IMR-90 (cell line): ENCODE measurements at regions not wholly inside any gene's neighbourhood (a gene's known extent, or its start where the extent isn't known, plus 50 kb on each side); places are given as distances from the start of the nearest gene placed in this dataset.

Experiments
- ATAC-seq: fragments of 200-7000 bp; cut with Tn5 transposase; 2 replicates; pipeline ENCODE4 v1.9.1; 2020; ENCODE audit warnings: low read depth, mild to moderate bottlenecking, moderate library complexity
- BruUV-seq: library from RNA; stranded (reverse); fragments of 400-500 nt; replicated peaks from 2 replicates; lab custom pipeline; 2021; lab: Mats Ljungman, UMichigan
- CTCF ChIA-PET: fragments of 300-600 bp; formaldehyde crosslinking; extraction: SDS; loops from one replicate; lab custom pipeline; 2021; ENCODE audit warnings: antibody characterized with exemption; lab: Yijun Ruan, JAX
- POLR2A ChIA-PET: fragments of 300-600 bp; sonication (Branson Sonifier 250); formaldehyde crosslinking; loops from one replicate; lab custom pipeline; 2022; ENCODE audit warnings: antibody characterized with exemption; ENCODE audit not compliant: unreplicated experiment; lab: Charles Lee
- DNase-seq: peaks from one replicate; pipeline ENCODE4 v3.0.0; 2013
- H2AFZ ChIP-seq: replicated peaks from 2 replicates; pipeline ENCODE3; 2013; ENCODE audit warnings: low read length, mild to moderate bottlenecking; ENCODE audit not compliant: poor library complexity
- H2AK5ac ChIP-seq: 2 replicates; pipeline ENCODE4 v1.6.1; 2013; ENCODE audit warnings: low read depth, low read length, inconsistent platforms
- H2AK9ac ChIP-seq: replicated peaks from 2 replicates; pipeline ENCODE3; 2013; ENCODE audit warnings: mild to moderate bottlenecking, low read depth, low read length, moderate library complexity; ENCODE audit not compliant: poor library complexity
- H2BK120ac ChIP-seq: 2 replicates; pipeline ENCODE4 v1.6.1; 2013; ENCODE audit warnings: low read depth, low read length, inconsistent platforms
- H2BK15ac ChIP-seq: 3 replicates; pipeline ENCODE4 v1.6.1; 2013; ENCODE audit warnings: low read depth, low read length, inconsistent platforms
- H2BK20ac ChIP-seq: 2 replicates; pipeline ENCODE4 v1.6.1; 2013; ENCODE audit warnings: low read depth, mild to moderate bottlenecking, inconsistent platforms, low read length, moderate library complexity
- H2BK5ac ChIP-seq: 2 replicates; pipeline ENCODE4 v1.6.1; 2013; ENCODE audit warnings: mild to moderate bottlenecking, low read depth, low read length, inconsistent platforms; ENCODE audit not compliant: poor library complexity, severe bottlenecking
- H3K14ac ChIP-seq: replicated peaks from 2 replicates; pipeline ENCODE4 v1.6.1; 2013; ENCODE audit warnings: low read depth, low read length, inconsistent platforms
- H3K18ac ChIP-seq: 2 replicates; pipeline ENCODE4 v1.6.1; 2013; ENCODE audit warnings: low read depth, low read length, control low read depth
- H3K23ac ChIP-seq: 2 replicates; pipeline ENCODE4 v1.6.1; 2013; ENCODE audit warnings: low read depth, low read length, inconsistent platforms
- H3K27ac ChIP-seq: 2 replicates; pipeline ENCODE4 v1.5.1; 2013; ENCODE audit warnings: mild to moderate bottlenecking, control low read depth, low read length; ENCODE audit not compliant: insufficient read depth
- H3K27me3 ChIP-seq: 2 replicates; pipeline ENCODE4 v1.6.1; 2013; ENCODE audit warnings: low read length; ENCODE audit not compliant: control insufficient read depth, insufficient read depth
- H3K36me3 ChIP-seq: 2 replicates; pipeline ENCODE4 v1.6.1; 2013; ENCODE audit warnings: low read length, mixed read lengths; ENCODE audit not compliant: control insufficient read depth, insufficient read depth
- H3K4ac ChIP-seq: 2 replicates; pipeline ENCODE4 v1.6.1; 2013; ENCODE audit warnings: low read depth, low read length, inconsistent platforms
- H3K4me1 ChIP-seq: 2 replicates; pipeline ENCODE4 v1.6.1; 2013; ENCODE audit warnings: low read length, mixed read lengths; ENCODE audit not compliant: control insufficient read depth, insufficient read depth
- H3K4me2 ChIP-seq: 2 replicates; pipeline ENCODE4 v1.6.1; 2013; ENCODE audit warnings: low read depth, mild to moderate bottlenecking, control low read depth, low read length, moderate library complexity
- H3K4me3 ChIP-seq: 2 replicates; pipeline ENCODE4 v1.5.1; 2013; ENCODE audit warnings: low read depth, mild to moderate bottlenecking, control low read depth, low read length, moderate library complexity; ENCODE audit not compliant: insufficient read depth
- H3K56ac ChIP-seq: 2 replicates; pipeline ENCODE4 v1.6.1; 2013; ENCODE audit warnings: low read length, inconsistent platforms; ENCODE audit not compliant: insufficient read depth; ENCODE audit errors: extremely low read depth
- H3K79me1 ChIP-seq, 2 experiments: 2 replicates each; pipeline ENCODE4 v1.6.1; 2013; ENCODE audit warnings: low read length in 2 of 2, inconsistent platforms in 1 of 2, low read depth in 1 of 2
- H3K9ac ChIP-seq: 2 replicates; pipeline ENCODE4 v1.6.1; 2013; ENCODE audit warnings: low read depth, low read length, control low read depth
- H3K9me1 ChIP-seq: 2 replicates; pipeline ENCODE4 v1.6.1; 2013; ENCODE audit warnings: low read length, inconsistent platforms; ENCODE audit not compliant: insufficient read depth
- H3K9me3 ChIP-seq: 2 replicates; pipeline ENCODE4 v1.6.1; 2013; ENCODE audit warnings: low read length; ENCODE audit not compliant: control insufficient read depth, insufficient read depth
- H4K20me1 ChIP-seq: 2 replicates; pipeline ENCODE4 v1.6.1; 2013; ENCODE audit warnings: low read length, inconsistent platforms; ENCODE audit not compliant: insufficient read depth
- H4K5ac ChIP-seq: 2 replicates; pipeline ENCODE4 v1.6.1; 2013; ENCODE audit warnings: mild to moderate bottlenecking, low read depth, low read length, control low read depth
- H4K8ac ChIP-seq, 2 experiments: 2 replicates each; pipeline ENCODE4 v1.6.1; 2013; ENCODE audit warnings: low read depth in 2 of 2, low read length in 2 of 2, control low read depth in 1 of 2, inconsistent platforms in 1 of 2
- H4K91ac ChIP-seq: 2 replicates; pipeline ENCODE4 v1.6.1; 2013; ENCODE audit warnings: low read depth, low read length, inconsistent platforms; ENCODE audit not compliant: insufficient read depth
- CHD1 ChIP-seq: IDR thresholded peaks from 2 replicates; pipeline ENCODE4 v1.6.1; 2012; ENCODE audit warnings: low read depth, low read length, improper control_type of control experiment
- ELK1 ChIP-seq: fragments of 150-350 bp; IDR thresholded peaks from 2 replicates; pipeline ENCODE4 v1.6.1; 2016; ENCODE audit warnings: low read depth, mild to moderate bottlenecking, low read length, moderate library complexity, borderline replicate concordance
- FOS ChIP-seq: fragments of 150-350 bp; IDR thresholded peaks from 2 replicates; pipeline ENCODE4 v1.6.1; 2016; ENCODE audit warnings: low read depth, low read length
- MAFK ChIP-seq: IDR thresholded peaks from 2 replicates; pipeline ENCODE4 v1.6.1; 2012; ENCODE audit warnings: low read depth, low read length, improper control_type of control experiment
- POLR2A ChIP-seq: IDR thresholded peaks from 2 replicates; pipeline ENCODE4 v1.6.1; 2012; ENCODE audit warnings: mild to moderate bottlenecking, low read depth, low read length
- RAD21 ChIP-seq: IDR thresholded peaks from 2 replicates; pipeline ENCODE4 v1.6.1; 2012; ENCODE audit warnings: low read length, improper control_type of control experiment
- USF2 ChIP-seq: fragments of 150-350 bp; IDR thresholded peaks from 2 replicates; pipeline ENCODE4 v1.6.1; 2017; ENCODE audit warnings: mild to moderate bottlenecking, antibody characterized with exemption, low read length, low read depth
- WGBS, 2 experiments: methylation state at CpG; one replicate each; pipeline versions ENCODE4 v1.1.5 to v1.1.7; 2013; ENCODE audit warnings: missing lambda C conversion rate in 2 of 2; ENCODE audit not compliant: insufficient read length in 1 of 2; ENCODE audit errors: extremely low coverage in 2 of 2; 5-methylcytosine and 5-hydroxymethylcytosine counted together
- dilution Hi-C: fragments of 300-500 bp; cut with HindIII; formaldehyde crosslinking; loops from one replicate; pipeline ENCODE4 v1.14.3; 2018; ENCODE audit warnings: low sequenced_read_pairs; ENCODE audit not compliant: unreplicated experiment
- in situ Hi-C: fragments of 300-500 bp; cut with MboI; formaldehyde crosslinking; loops from 3 replicates; pipeline ENCODE4 v1.14.3; 2019; ENCODE audit warnings: low sequenced_read_pairs, inconsistent platforms, mixed read lengths
- intact Hi-C: fragments of 100-400 bp; cut with micrococcal nuclease; formaldehyde crosslinking; loops from 2 replicates; pipeline ENCODE4 v1.10.0; 2022

- TF ChIP-seq USF2, result no peak
Observed at GRCh38 chr6:12602951-12603672, 113.5 kb upstream of the PHACTR1 start (continued).

GRCh38 chr6:12603673-12604049 lies 112.9 kb upstream of the PHACTR1 start:
- Histone ChIP-seq H3K56ac (no peak overlapping the region), H3K27ac (no peak overlapping the region), H3K4me2 (no peak overlapping the region), H4K5ac (no peak overlapping the region), H2AK9ac (no peak overlapping the region), H3K23ac (no peak overlapping the region), H3K9ac (no peak overlapping the region), H3K4me1 (peaks cover 5% of the 10 kb centered on the region), H4K20me1 (no peaks in the 10 kb centered on the region), H3K4ac (no peak overlapping the region), H2AK5ac (no peak overlapping the region), H3K9me1 (no peaks in the 10 kb centered on the region), H3K18ac (no peak overlapping the region), H2BK20ac (no peak overlapping the region), H3K79me1 (no peaks in the 10 kb centered on the region), H2AFZ (no peak overlapping the region), H3K9me3 (no peaks in the 10 kb centered on the region), H4K8ac (no peak overlapping the region), H3K4me3 (no peak overlapping the region), H3K27me3 (no peaks in the 10 kb centered on the region), H2BK15ac (no peak overlapping the region), H2BK5ac (no peak overlapping the region), H3K36me3 (no peaks in the 10 kb centered on the region), H4K91ac (no peak overlapping the region), H3K14ac (no peak overlapping the region), H2BK120ac (no peak overlapping the region)
- WGBS, 2 experiments, result no CpG with 5 or more reads among the region's 3 CpGs
- dilution Hi-C loops (no loop called here), in situ Hi-C loops (no loop called here), intact Hi-C loops (loop anchor here (1.0 to 5.0 kb wide), 4 partner anchors 121 to 948 kb away; partner anchors contain the start of gene EDN1)
- ATAC-seq (no peak), DNase-seq (no peak)
- TF ChIP-seq CHD1 (no peak), ELK1 (no peak), RAD21 (no peak), MAFK (no peak), FOS (no peak), POLR2A (no peak)
- no TSS peak for BruUV-seq
- CTCF ChIA-PET, result interaction anchor here (0.6 to 2.1 kb wide), 13 partner anchors 119 to 949 kb away, joined by 3 to 13 read pairs (median 4); partner anchors contain the start of gene EDN1
- POLR2A ChIA-PET, result interaction anchor here (0.7 kb wide), 1 partner anchor 309 kb away, joined by 3 read pairs; no protein-coding TSS in a partner anchor
